ENCODE measurements at regions not wholly inside any gene's neighbourhood (a gene's known extent, or its start where the extent isn't known, plus 50 kb on each side); places are given as distances from the start of the nearest gene placed in this dataset.
"Not testable (repeated sequence)": the region's sequence is repeated elsewhere in the genome, so short reads cannot be mapped to it uniquely, and the experiment has no call there.

- no peak for TF ChIP-seq POLR2A (IDR thresholded peaks at IDR 0.05)
- no peak for TF ChIP-seq POLR2AphosphoS5 (IDR thresholded peaks at IDR 0.05)
- TF ChIP-seq EP300 (IDR thresholded peaks at IDR 0.05): no peak
- no peak for TF ChIP-seq CTCF (IDR thresholded peaks at IDR 0.05)
- Histone ChIP-seq H3K36me3 (no peaks in the 10 kb centered on the region), H3K4me1 (no peaks in the 10 kb centered on the region), H3K4me3 (no peak overlapping the region), H3K27ac (no peak overlapping the region), H3K27me3 (no peaks in the 10 kb centered on the region), H3K9me3 (no peaks in the 10 kb centered on the region)
- ATAC-seq (ENCODE audit: low FRiP score in 2 of 2) (no peak), DNase-seq (no peak)
- WGBS, 2 donors: 81 to 93% methylated on average over 1 of the region's 1 CpG
These were observed 159.4 kb downstream of the KCNRG start for GRCh38 chr13:50174630-50175029.

- H3K27me3 ChIP-seq: no peaks in the 10 kb centered on the region
- H3K27ac ChIP-seq: no peak overlapping the region
- no peak overlapping the region for H3K4me3 ChIP-seq
- TF ChIP-seq EP300 (IDR thresholded peaks at IDR 0.05) (no peak), CTCF (IDR thresholded peaks at IDR 0.05) (no peak)
- 0 to 50% methylated on average over 1 of the region's 1 CpG for WGBS, 2 donors
- no peaks in the 10 kb centered on the region for H3K9me3 ChIP-seq
- no peaks in the 10 kb centered on the region for H3K36me3 ChIP-seq
- no peaks in the 10 kb centered on the region for H3K4me1 ChIP-seq
- ATAC-seq (ENCODE audit: low FRiP score in 2 of 2): no peak
- DNase-seq: no peak
These were observed 164.7 kb downstream of the KCNRG start for GRCh38 chr13:50179977-50180376.

GRCh38 chr13:50185769-50186763, 170.8 kb downstream of the KCNRG start:
- H3K4me1 ChIP-seq; H3K36me3 ChIP-seq; ATAC-seq (ENCODE audit: low FRiP score in 2 of 2); DNase-seq; H3K9me3 ChIP-seq; H3K27ac ChIP-seq; H3K27me3 ChIP-seq: not testable (repeated sequence)
- H3K4me3 ChIP-seq: peak overlapping the region in 1 of 4 donors; percentile 4
- WGBS, 2 donors: 89 to 90% methylated on average over 12 to 30 of the region's 32 CpGs

GRCh38 chr13:50187352-50188029, 172.2 kb downstream of the KCNRG start:
- ATAC-seq (ENCODE audit: low FRiP score in 2 of 2) (no peak), DNase-seq (no peak)
- H3K9me3 ChIP-seq: no peaks in the 10 kb centered on the region
- H3K36me3 ChIP-seq: no peaks in the 10 kb centered on the region
- no peak overlapping the region for H3K4me3 ChIP-seq
- TF ChIP-seq POLR2AphosphoS5 (IDR thresholded peaks at IDR 0.05): no peak
- TF ChIP-seq CTCF (IDR thresholded peaks at IDR 0.05): no peak
- no peak for TF ChIP-seq EP300 (IDR thresholded peaks at IDR 0.05)
- no peak for TF ChIP-seq POLR2A (IDR thresholded peaks at IDR 0.05)
- H3K4me1 ChIP-seq: no peaks in the 10 kb centered on the region
- no peaks in the 10 kb centered on the region for H3K27me3 ChIP-seq
- no peak overlapping the region for H3K27ac ChIP-seq
- 85 to 87% methylated on average over 3 of the region's 3 CpGs for WGBS, 2 donors

- Histone ChIP-seq H3K4me3 (no peak overlapping the region), H3K9me3 (no peaks in the 10 kb centered on the region), H3K27me3 (no peaks in the 10 kb centered on the region), H3K27ac (no peak overlapping the region), H3K4me1 (no peaks in the 10 kb centered on the region), H3K36me3 (no peaks in the 10 kb centered on the region)
- DNase-seq (no peak), ATAC-seq (ENCODE audit: low FRiP score in 2 of 2) (no peak)
- WGBS, 2 donors: 88 to 95% methylated on average over 1 of the region's 1 CpG
- TF ChIP-seq POLR2AphosphoS5 (IDR thresholded peaks at IDR 0.05): no peak
- no peak for TF ChIP-seq POLR2A (IDR thresholded peaks at IDR 0.05)
- TF ChIP-seq EP300 (IDR thresholded peaks at IDR 0.05): no peak
- no peak for TF ChIP-seq CTCF (IDR thresholded peaks at IDR 0.05)
These were observed 173.5 kb downstream of the KCNRG start for GRCh38 chr13:50188696-50189095.
